ENCODE measurements at regions not wholly inside any gene's neighbourhood (a gene's known extent, or its start where the extent isn't known, plus 50 kb on each side); places are given as distances from the start of the nearest gene placed in this dataset.

GRCh38 chr7:41758321-41758720 is 55.4 kb upstream of the INHBA start:
- Histone ChIP-seq H3K4me2 (ENCODE audit: control insufficient read depth, extremely low read depth, insufficient read depth, low read depth, low read length) (no peak overlapping the region), H3K79me2 (ENCODE audit: control insufficient read depth, insufficient read depth, low read length) (no peaks in the 10 kb centered on the region), H3K9me3 (ENCODE audit: control insufficient read depth, low read depth, low read length) (peaks cover 5% of the 10 kb centered on the region), H3K9ac (ENCODE audit: control insufficient read depth, extremely low read depth, insufficient read depth, low read length) (no peak overlapping the region), H3K27me3 (ENCODE audit: control insufficient read depth, extremely low read depth, insufficient read depth, low read length) (no peaks in the 10 kb centered on the region), H3K36me3 (ENCODE audit: control insufficient read depth in 2 of 2, extremely low read depth in 1 of 2, insufficient read depth in 2 of 2, low read length in 2 of 2) (no peaks in the 10 kb centered on the region), H3K4me3 (ENCODE audit: control insufficient read depth in 2 of 3, extremely low read depth in 1 of 3, insufficient read depth in 2 of 3, low read depth in 1 of 3, low read length in 3 of 3) (no peak overlapping the region), H3K9me1 (ENCODE audit: control insufficient read depth, extremely low read depth, insufficient read depth, low read length) (no peaks in the 10 kb centered on the region), H2AFZ (ENCODE audit: control insufficient read depth, low read length) (no peak overlapping the region), H3K27ac (ENCODE audit: control insufficient read depth, insufficient read depth, low read length) (no peak overlapping the region), H3K4me1 (ENCODE audit: control insufficient read depth, extremely low read depth, insufficient read depth, low read length) (peaks cover 2% of the 10 kb centered on the region), H4K20me1 (ENCODE audit: control insufficient read depth, extremely low read depth, insufficient read depth, low read length) (no peaks in the 10 kb centered on the region)
- TF ChIP-seq EZH2 (IDR thresholded peaks at IDR 0.05; ENCODE audit: low read length): no peak
- TF ChIP-seq CTCF (optimal IDR thresholded peaks at IDR 0.05 in 1 of 3, IDR thresholded peaks at IDR 0.05 in 1 of 3, conservative IDR thresholded peaks at IDR 0.05 in 1 of 3; ENCODE audit: extremely low read depth in 1 of 3, insufficient read depth in 2 of 3, low read length in 3 of 3): no peak
- dilution Hi-C loops (cut with MboI; ENCODE audit: extremely low pct_ligation_motif_present, low sequenced_read_pairs): no loop called here
- FAIRE-seq (no peak), DNase-seq (ENCODE audit: low read depth, low spot score) (no peak)

DNA sequence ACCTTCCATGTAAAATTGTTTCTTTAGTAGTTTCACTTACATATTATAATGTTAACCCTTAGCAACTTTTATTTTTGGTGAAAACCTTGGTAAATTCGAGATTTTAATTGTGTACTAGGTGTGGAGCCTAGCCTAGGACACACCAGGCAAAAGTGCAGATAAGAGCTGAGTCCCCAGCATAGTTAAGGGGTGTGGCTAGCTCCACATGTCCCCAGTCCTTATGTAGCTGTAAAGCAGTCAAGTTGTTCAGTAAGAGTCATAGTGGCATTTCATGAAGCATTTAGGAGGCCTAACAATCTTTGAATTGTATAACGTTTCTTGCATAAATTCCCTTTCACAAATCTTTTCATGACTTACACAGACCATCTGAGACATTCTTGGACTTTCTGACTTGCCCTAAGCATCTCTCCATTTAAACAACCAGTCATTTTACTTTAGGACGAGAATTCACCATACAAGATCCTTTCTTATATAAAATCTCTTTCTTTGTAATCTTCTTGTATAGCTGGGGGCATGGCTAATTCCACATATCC is 53.8 kb upstream of the INHBA start:
- no peak for FAIRE-seq
- dilution Hi-C loops (cut with MboI; ENCODE audit: extremely low pct_ligation_motif_present, low sequenced_read_pairs): no loop called here

More for the DNA sequence above, 53.8 kb upstream of the INHBA start:
- no peaks in the 10 kb centered on the region for H3K36me3 ChIP-seq (ENCODE audit: control insufficient read depth in 2 of 2, extremely low read depth in 1 of 2, insufficient read depth in 2 of 2, low read length in 2 of 2)
- H3K9ac ChIP-seq (ENCODE audit: control insufficient read depth, extremely low read depth, insufficient read depth, low read length): no peak overlapping the region
- H3K79me2 ChIP-seq (ENCODE audit: control insufficient read depth, insufficient read depth, low read length): no peaks in the 10 kb centered on the region
- H3K27ac ChIP-seq (ENCODE audit: control insufficient read depth, insufficient read depth, low read length): no peak overlapping the region
- H3K4me3 ChIP-seq (ENCODE audit: control insufficient read depth in 2 of 3, extremely low read depth in 1 of 3, insufficient read depth in 2 of 3, low read depth in 1 of 3, low read length in 3 of 3): no peak overlapping the region
- H3K4me1 ChIP-seq (ENCODE audit: control insufficient read depth, extremely low read depth, insufficient read depth, low read length): peaks cover 2% of the 10 kb centered on the region
- no peaks in the 10 kb centered on the region for H3K27me3 ChIP-seq (ENCODE audit: control insufficient read depth, extremely low read depth, insufficient read depth, low read length)
- no peak overlapping the region for H3K4me2 ChIP-seq (ENCODE audit: control insufficient read depth, extremely low read depth, insufficient read depth, low read depth, low read length)
- DNase-seq (ENCODE audit: low read depth, low spot score): no peak
- H2AFZ ChIP-seq (ENCODE audit: control insufficient read depth, low read length): no peak overlapping the region
- H3K9me3 ChIP-seq (ENCODE audit: control insufficient read depth, low read depth, low read length): peaks cover 5% of the 10 kb centered on the region
- H4K20me1 ChIP-seq (ENCODE audit: control insufficient read depth, extremely low read depth, insufficient read depth, low read length): no peaks in the 10 kb centered on the region
- no peaks in the 10 kb centered on the region for H3K9me1 ChIP-seq (ENCODE audit: control insufficient read depth, extremely low read depth, insufficient read depth, low read length)
- TF ChIP-seq EZH2 (IDR thresholded peaks at IDR 0.05; ENCODE audit: low read length) (no peak), CTCF (optimal IDR thresholded peaks at IDR 0.05 in 1 of 3, IDR thresholded peaks at IDR 0.05 in 1 of 3, conservative IDR thresholded peaks at IDR 0.05 in 1 of 3; ENCODE audit: extremely low read depth in 1 of 3, insufficient read depth in 2 of 3, low read length in 3 of 3) (no peak)

Data from keratinocyte (primary cell).